Vagina (tissue), 2 donors: ENCODE measurements at regions not wholly inside any gene's neighbourhood (a gene's known extent, or its start where the extent isn't known, plus 50 kb on each side); places are given as distances from the start of the nearest gene placed in this dataset.

Source experiments
- POLR2A ChIP-seq, 2 donors: fragments of 450-650 bp; IDR thresholded peaks; one replicate each; pipeline ENCODE4 v1.6.1; 2017; ENCODE audit warnings: antibody characterized with exemption in 2 of 2, mild to moderate bottlenecking in 2 of 2, moderate library complexity in 2 of 2
- TF ChIP-seq, protein P1 (sequence below), 3 experiments: fragments of 450-650 bp in 2 of 3; fragments of 200-600 bp in 1 of 3; sonication (generic) in 1 of 3; IDR thresholded peaks; one replicate each; pipeline ENCODE4 v1.5.1; 2017 to 2019; ENCODE audit warnings: antibody characterized with exemption in 3 of 3, mild to moderate bottlenecking in 2 of 3, moderate library complexity in 2 of 3

DNA sequence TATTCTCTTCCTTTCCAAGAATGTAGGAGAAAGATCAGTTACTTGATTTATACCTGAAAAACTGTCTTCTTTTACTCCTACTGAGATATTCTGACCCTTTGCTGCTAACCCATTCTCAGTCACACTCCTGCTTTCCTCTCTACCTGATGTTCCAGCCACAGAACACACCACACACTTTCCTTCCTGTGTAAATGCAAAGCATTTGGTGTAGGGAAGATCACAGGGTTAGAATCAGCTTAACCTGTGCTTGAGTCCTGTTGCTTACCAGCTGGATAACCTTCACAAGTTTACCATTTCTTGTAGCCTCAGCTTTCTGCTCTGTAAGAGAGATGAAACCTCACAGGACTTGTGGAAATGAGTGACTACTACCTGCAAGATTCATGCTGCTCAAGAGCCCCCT, 489.8 kb upstream of the GOLIM4 start:
- TF ChIP-seq POLR2A (IDR thresholded peaks at IDR 0.05), result no peak
- TF ChIP-seq, protein P1, sequence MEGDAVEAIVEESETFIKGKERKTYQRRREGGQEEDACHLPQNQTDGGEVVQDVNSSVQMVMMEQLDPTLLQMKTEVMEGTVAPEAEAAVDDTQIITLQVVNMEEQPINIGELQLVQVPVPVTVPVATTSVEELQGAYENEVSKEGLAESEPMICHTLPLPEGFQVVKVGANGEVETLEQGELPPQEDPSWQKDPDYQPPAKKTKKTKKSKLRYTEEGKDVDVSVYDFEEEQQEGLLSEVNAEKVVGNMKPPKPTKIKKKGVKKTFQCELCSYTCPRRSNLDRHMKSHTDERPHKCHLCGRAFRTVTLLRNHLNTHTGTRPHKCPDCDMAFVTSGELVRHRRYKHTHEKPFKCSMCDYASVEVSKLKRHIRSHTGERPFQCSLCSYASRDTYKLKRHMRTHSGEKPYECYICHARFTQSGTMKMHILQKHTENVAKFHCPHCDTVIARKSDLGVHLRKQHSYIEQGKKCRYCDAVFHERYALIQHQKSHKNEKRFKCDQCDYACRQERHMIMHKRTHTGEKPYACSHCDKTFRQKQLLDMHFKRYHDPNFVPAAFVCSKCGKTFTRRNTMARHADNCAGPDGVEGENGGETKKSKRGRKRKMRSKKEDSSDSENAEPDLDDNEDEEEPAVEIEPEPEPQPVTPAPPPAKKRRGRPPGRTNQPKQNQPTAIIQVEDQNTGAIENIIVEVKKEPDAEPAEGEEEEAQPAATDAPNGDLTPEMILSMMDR (IDR thresholded peaks at IDR 0.05), result no peak
